Progenitor cell of endocrine pancreas (in vitro differentiated cells): ENCODE measurements at regions not wholly inside any gene's neighbourhood (a gene's known extent, or its start where the extent isn't known, plus 50 kb on each side); places are given as distances from the start of the nearest gene placed in this dataset.

Experiments used
- DNase-seq: peaks from one replicate; pipeline ENCODE4 v3.0.0; 2021; ENCODE audit warnings: low spot score; ENCODE audit not compliant: unreplicated experiment
- H3K27ac Mint-ChIP-seq: 2 replicates; pipeline ENCODE4 v1.8.0; 2021; ENCODE audit warnings: mild to moderate bottlenecking, moderate library complexity, mixed read lengths
- H3K27me3 Mint-ChIP-seq: 2 replicates; pipeline ENCODE4 v1.8.0; 2021; ENCODE audit warnings: mixed read lengths
- H3K36me3 Mint-ChIP-seq: 2 replicates; pipeline ENCODE4 v1.8.0; 2022; ENCODE audit warnings: mixed read lengths; ENCODE audit not compliant: insufficient read depth
- H3K4me1 Mint-ChIP-seq: 2 replicates; pipeline ENCODE4 v1.8.0; 2021; ENCODE audit warnings: low read depth, mixed read lengths
- H3K4me3 Mint-ChIP-seq: 2 replicates; pipeline ENCODE4 v1.8.0; 2021; ENCODE audit warnings: low read depth, mild to moderate bottlenecking, moderate library complexity, mixed read lengths
- H3K9me3 Mint-ChIP-seq: 2 replicates; pipeline ENCODE4 v1.8.0; 2021; ENCODE audit warnings: low read depth, mixed read lengths
- CTCF ChIP-seq: fragments of 200-600 bp; sonication (generic); IDR thresholded peaks from one replicate; pipeline ENCODE4 v1.5.0; 2021; ENCODE audit warnings: antibody characterized with exemption, mild to moderate bottlenecking; ENCODE audit not compliant: unreplicated experiment

GRCh38 chr10:4082861-4083260, 297.9 kb upstream of the KLF6 start:
- H3K27ac Mint-ChIP-seq, result no peak overlapping the region
- no peak for DNase-seq
- H3K27me3 Mint-ChIP-seq, result no peaks in the 10 kb centered on the region
- H3K4me1 Mint-ChIP-seq, result no peaks in the 10 kb centered on the region
- no peaks in the 10 kb centered on the region for H3K36me3 Mint-ChIP-seq
- H3K4me3 Mint-ChIP-seq, result no peak overlapping the region
- no peak for TF ChIP-seq CTCF
- no peaks in the 10 kb centered on the region for H3K9me3 Mint-ChIP-seq

- Mint-ChIP-seq H3K4me3 (no peak overlapping the region), H3K36me3 (no peaks in the 10 kb centered on the region), H3K27ac (no peak overlapping the region), H3K27me3 (no peaks in the 10 kb centered on the region), H3K4me1 (no peaks in the 10 kb centered on the region), H3K9me3 (no peaks in the 10 kb centered on the region)
- TF ChIP-seq CTCF, result no peak
- DNase-seq, result no peak
These were observed 296.7 kb upstream of the KLF6 start for GRCh38 chr10:4081685-4082111.

- H3K9me3 Mint-ChIP-seq, result no peaks in the 10 kb centered on the region
- H3K27me3 Mint-ChIP-seq, result peaks cover 4% of the 10 kb centered on the region
- no peaks in the 10 kb centered on the region for H3K4me1 Mint-ChIP-seq
- no peak overlapping the region for H3K27ac Mint-ChIP-seq
- no peak overlapping the region for H3K4me3 Mint-ChIP-seq
- H3K36me3 Mint-ChIP-seq, result no peaks in the 10 kb centered on the region
- no peak for DNase-seq
- no peak for TF ChIP-seq CTCF
These were observed 295.3 kb upstream of the KLF6 start for GRCh38 chr10:4080225-4080805.

GRCh38 chr10:4079803-4080202, 294.8 kb upstream of the KLF6 start:
- no peak for TF ChIP-seq CTCF
- Mint-ChIP-seq H3K9me3 (no peaks in the 10 kb centered on the region), H3K4me3 (no peak overlapping the region), H3K27ac (no peak overlapping the region), H3K36me3 (no peaks in the 10 kb centered on the region), H3K27me3 (peaks cover 4% of the 10 kb centered on the region), H3K4me1 (no peaks in the 10 kb centered on the region)
- no peak for DNase-seq

GRCh38 chr10:4077804-4078203, 292.8 kb upstream of the KLF6 start:
- H3K4me3 Mint-ChIP-seq, result no peak overlapping the region
- peaks cover 4% of the 10 kb centered on the region for H3K27me3 Mint-ChIP-seq
- no peak for TF ChIP-seq CTCF

More at GRCh38 chr10:4077804-4078203, 292.8 kb upstream of the KLF6 start:
- Mint-ChIP-seq H3K4me1 (no peaks in the 10 kb centered on the region), H3K9me3 (no peaks in the 10 kb centered on the region), H3K27ac (no peak overlapping the region), H3K36me3 (no peaks in the 10 kb centered on the region)
- DNase-seq, result no peak
